SK-N-SH (cell line): ENCODE measurements at regions not wholly inside any gene's neighbourhood (a gene's known extent, or its start where the extent isn't known, plus 50 kb on each side); places are given as distances from the start of the nearest gene placed in this dataset.
A peak's percentile ranks its signal among the peaks of the same experiment; 100 is the strongest.

Experiments used
- CTCF ChIA-PET: fragments of 300-600, 350-600 bp; formaldehyde crosslinking; extraction: SDS; loops from one replicate; lab custom pipeline; 2021; lab: Yijun Ruan, JAX
- POLR2A ChIA-PET: fragments of 350-600 bp; sonication (Branson Sonifier 250); formaldehyde crosslinking; extraction: SDS; loops from one replicate; lab custom pipeline; 2020; ENCODE audit warnings: antibody characterized with exemption, inconsistent platforms; lab: Yijun Ruan, JAX
- DNase-seq: peaks from one replicate; pipeline ENCODE4 v3.0.0; 2012
- H2AFZ ChIP-seq: fragments of 200-600 bp; sonication (generic); 2 replicates; pipeline ENCODE4 v1.8.1; 2016; ENCODE audit warnings: antibody characterized with exemption, mild to moderate bottlenecking, low read depth
- H3F3A ChIP-seq: fragments of 200-600 bp; sonication (generic); replicated peaks from 2 replicates; pipeline ENCODE3; 2016; ENCODE audit warnings: antibody characterized with exemption, mild to moderate bottlenecking; ENCODE audit not compliant: insufficient read depth
- H3K27ac ChIP-seq, 2 experiments: fragments of 200-500 bp in 1 of 2; fragments of 200-600 bp in 1 of 2; sonication (Bioruptor generic) in 1 of 2; sonication (generic), shearing (Covaris generic) in 1 of 2; 2 replicates each; pipeline versions ENCODE4 v1.5.1 to v1.6.1; 2014 to 2016; ENCODE audit warnings: low read depth in 2 of 2, inconsistent platforms in 1 of 2, low read length in 1 of 2, mild to moderate bottlenecking in 1 of 2, mixed read lengths in 1 of 2
- H3K27me3 ChIP-seq: fragments of 200-600 bp; sonication (generic), shearing (Covaris generic); 2 replicates; pipeline ENCODE4 v1.6.1; 2016; ENCODE audit warnings: mixed run types; ENCODE audit not compliant: insufficient read depth
- H3K36me3 ChIP-seq, 2 experiments: fragments of 200-500 bp in 1 of 2; fragments of 200-600 bp in 1 of 2; sonication (Bioruptor generic) in 1 of 2; sonication (generic) in 1 of 2; replicated peaks in 1 of 2; 2 replicates each; pipeline versions ENCODE3 to v1.5.1; 2014 to 2016; ENCODE audit warnings: low read length in 1 of 2, mild to moderate bottlenecking in 1 of 2; ENCODE audit not compliant: insufficient read depth in 2 of 2, control insufficient read depth in 1 of 2
- H3K4me1 ChIP-seq, 2 experiments: fragments of 200-500 bp in 1 of 2; fragments of 200-600 bp in 1 of 2; sonication (Bioruptor generic) in 1 of 2; sonication (generic), shearing (Covaris generic) in 1 of 2; 2 replicates each; pipeline versions ENCODE4 v1.5.1 to v1.6.1; 2014 to 2016; ENCODE audit warnings: low read depth in 1 of 2, low read length in 1 of 2, mixed run types in 1 of 2; ENCODE audit not compliant: insufficient read depth in 2 of 2, control insufficient read depth in 1 of 2
- H3K4me2 ChIP-seq: fragments of 200-600 bp; sonication (generic), shearing (Covaris generic); 2 replicates; pipeline ENCODE4 v1.6.1; 2017; ENCODE audit warnings: mixed run types
- H3K4me3 ChIP-seq, 2 experiments: fragments of 200-500 bp in 1 of 2; fragments of 200-600 bp in 1 of 2; sonication (Bioruptor generic) in 1 of 2; sonication (generic), shearing (Covaris generic) in 1 of 2; 2 replicates each; pipeline versions ENCODE4 v1.5.1 to v1.8.1; 2014 to 2016; ENCODE audit warnings: low read depth in 2 of 2, inconsistent platforms in 1 of 2, low read length in 1 of 2, mild to moderate bottlenecking in 1 of 2, mixed read lengths in 1 of 2, moderate library complexity in 1 of 2
- H3K79me2 ChIP-seq: fragments of 200-600 bp; sonication (generic); 2 replicates; pipeline ENCODE4 v1.8.1; 2017; ENCODE audit warnings: mild to moderate bottlenecking; ENCODE audit not compliant: insufficient read depth
- H3K9ac ChIP-seq: fragments of 200-600 bp; sonication (generic); 2 replicates; pipeline ENCODE4 v1.6.1; 2017; ENCODE audit warnings: mixed run types
- H3K9me2 ChIP-seq: fragments of 200-600 bp; sonication (generic); 2 replicates; pipeline ENCODE4 v1.6.1; 2017; ENCODE audit warnings: mixed run types
- H3K9me3 ChIP-seq: fragments of 200-600 bp; sonication (generic); 2 replicates; pipeline ENCODE4 v1.6.1; 2017; ENCODE audit warnings: mixed run types, mild to moderate bottlenecking, moderate library complexity
- H4K20me1 ChIP-seq: fragments of 200-600 bp; sonication (generic); 2 replicates; pipeline ENCODE4 v1.6.1; 2017; ENCODE audit warnings: mild to moderate bottlenecking, mixed run types; ENCODE audit not compliant: insufficient read depth
- ELF1 ChIP-seq: IDR thresholded peaks from 2 replicates; pipeline ENCODE4 v1.4.0; 2012
- EZH2phosphoT487 ChIP-seq: fragments of 200-600 bp; sonication (generic); IDR thresholded peaks from 2 replicates; pipeline ENCODE4 v1.6.1; 2017; ENCODE audit warnings: low read depth, mixed run types, mild to moderate bottlenecking, antibody characterized with exemption, moderate library complexity, borderline replicate concordance
- FOSL2 ChIP-seq: IDR thresholded peaks from 2 replicates; pipeline ENCODE4 v1.4.0; 2012; ENCODE audit warnings: low read depth, mild to moderate bottlenecking, moderate library complexity, borderline replicate concordance
- FOXJ3 ChIP-seq: sonication (generic); formaldehyde crosslinking; IDR thresholded peaks from 2 replicates; pipeline ENCODE4 v1.5.1; 2020; ENCODE audit warnings: mild to moderate bottlenecking, missing genetic modification reagents
- FOXM1 ChIP-seq: IDR thresholded peaks from 2 replicates; pipeline ENCODE4 v1.4.0; 2012; ENCODE audit warnings: low read depth, mild to moderate bottlenecking
- GABPA ChIP-seq: IDR thresholded peaks from 2 replicates; pipeline ENCODE4 v1.4.0; 2012; ENCODE audit warnings: low read depth, mild to moderate bottlenecking
- IRF3 ChIP-seq: fragments of 150-350 bp; IDR thresholded peaks from 2 replicates; pipeline ENCODE4 v1.6.1; 2016; ENCODE audit warnings: mild to moderate bottlenecking, low read depth, low read length
- MAX ChIP-seq: IDR thresholded peaks from 2 replicates; pipeline ENCODE4 v1.4.0; 2012; ENCODE audit warnings: low read depth
- NFIC ChIP-seq: IDR thresholded peaks from 2 replicates; pipeline ENCODE4 v1.4.0; 2012; ENCODE audit warnings: borderline replicate concordance
- PBX3 ChIP-seq: IDR thresholded peaks from 2 replicates; pipeline ENCODE4; 2012
- POLR2AphosphoS5 ChIP-seq: IDR thresholded peaks from 2 replicates; pipeline ENCODE4 v1.6.1; 2012; ENCODE audit warnings: low read depth, low read length
- RAD21 ChIP-seq: IDR thresholded peaks from 2 replicates; pipeline ENCODE4 v1.6.1; 2012; ENCODE audit warnings: mild to moderate bottlenecking, low read length
- REST ChIP-seq: IDR thresholded peaks from 2 replicates; pipeline ENCODE4 v1.6.1; 2012; ENCODE audit warnings: mild to moderate bottlenecking, low read depth, low read length, moderate library complexity
- SIN3A ChIP-seq: IDR thresholded peaks from 2 replicates; pipeline ENCODE4 v1.6.1; 2012; ENCODE audit warnings: low read depth, mild to moderate bottlenecking, low read length, moderate library complexity, borderline replicate concordance
- SMC3 ChIP-seq: IDR thresholded peaks from 2 replicates; pipeline ENCODE4 v1.6.1; 2012; ENCODE audit warnings: low read depth, low read length, improper control_type of control experiment
- TAF1 ChIP-seq: IDR thresholded peaks from 2 replicates; pipeline ENCODE4 v1.6.1; 2012; ENCODE audit warnings: low read depth, mild to moderate bottlenecking, low read length, moderate library complexity, borderline replicate concordance
- TEAD4 ChIP-seq: IDR thresholded peaks from 2 replicates; pipeline ENCODE4 v1.4.0; 2012; ENCODE audit warnings: mild to moderate bottlenecking, borderline replicate concordance; ENCODE audit not compliant: insufficient read depth
- WGBS: methylation state at CpG from one replicate; pipeline ENCODE4 v1.1.6; 2017; ENCODE audit warnings: low lambda C conversion rate; 5-methylcytosine and 5-hydroxymethylcytosine counted together
- TF ChIP-seq, protein P1 (sequence below): fragments of 150-350 bp; IDR thresholded peaks from 2 replicates; pipeline ENCODE4 v1.6.1; 2017; ENCODE audit warnings: antibody characterized with exemption, low read length, low read depth, borderline replicate concordance
- TF ChIP-seq, protein P2 (sequence below): IDR thresholded peaks from 2 replicates; pipeline ENCODE4 v1.4.0; 2012; ENCODE audit warnings: low read depth, borderline replicate concordance

- DNase-seq = no peak
- H3K4me2 ChIP-seq = 0 out of 2 replicates have a peak overlapping the region, but pooled peaks have one; percentile 19
- no peak for TF ChIP-seq SMC3
- no peak for TF ChIP-seq GABPA
- no peak for TF ChIP-seq RAD21
- no peak for TF ChIP-seq FOSL2
- no peak for TF ChIP-seq REST
- no peak for TF ChIP-seq EZH2phosphoT487
- TF ChIP-seq TEAD4 = no peak
- no peak for TF ChIP-seq ELF1
- no peak for TF ChIP-seq POLR2AphosphoS5
- TF ChIP-seq MAX = no peak
- TF ChIP-seq, protein P1, sequence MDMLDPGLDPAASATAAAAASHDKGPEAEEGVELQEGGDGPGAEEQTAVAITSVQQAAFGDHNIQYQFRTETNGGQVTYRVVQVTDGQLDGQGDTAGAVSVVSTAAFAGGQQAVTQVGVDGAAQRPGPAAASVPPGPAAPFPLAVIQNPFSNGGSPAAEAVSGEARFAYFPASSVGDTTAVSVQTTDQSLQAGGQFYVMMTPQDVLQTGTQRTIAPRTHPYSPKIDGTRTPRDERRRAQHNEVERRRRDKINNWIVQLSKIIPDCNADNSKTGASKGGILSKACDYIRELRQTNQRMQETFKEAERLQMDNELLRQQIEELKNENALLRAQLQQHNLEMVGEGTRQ = no peak
- no peak for TF ChIP-seq TAF1
- TF ChIP-seq, protein P2, sequence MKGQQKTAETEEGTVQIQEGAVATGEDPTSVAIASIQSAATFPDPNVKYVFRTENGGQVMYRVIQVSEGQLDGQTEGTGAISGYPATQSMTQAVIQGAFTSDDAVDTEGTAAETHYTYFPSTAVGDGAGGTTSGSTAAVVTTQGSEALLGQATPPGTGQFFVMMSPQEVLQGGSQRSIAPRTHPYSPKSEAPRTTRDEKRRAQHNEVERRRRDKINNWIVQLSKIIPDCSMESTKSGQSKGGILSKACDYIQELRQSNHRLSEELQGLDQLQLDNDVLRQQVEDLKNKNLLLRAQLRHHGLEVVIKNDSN = no peak
- no peak for TF ChIP-seq IRF3
- TF ChIP-seq NFIC = no peak
- TF ChIP-seq FOXJ3 (CRISPR knock-in tag) = no peak
- no peak for TF ChIP-seq SIN3A
- no peak for TF ChIP-seq FOXM1
- TF ChIP-seq PBX3 = no peak
- no peaks in the 10 kb centered on the region for H3K79me2 ChIP-seq
- POLR2A ChIA-PET = no interaction called here
- 42% methylated on average over 5 of the region's 5 CpGs for WGBS
- H3F3A ChIP-seq = no peaks in the 10 kb centered on the region
- no peak overlapping the region for H3K4me3 ChIP-seq
- H3K9me3 ChIP-seq = no peaks in the 10 kb centered on the region
- no peaks in the 10 kb centered on the region for H3K36me3 ChIP-seq
- CTCF ChIA-PET = no interaction called here
- H3K4me1 ChIP-seq = no peaks in the 10 kb centered on the region; a peak in 1 of 4 replicates
- no peaks in the 10 kb centered on the region for H3K9me2 ChIP-seq
- H3K27ac ChIP-seq = no peak overlapping the region
- H3K9ac ChIP-seq = no peak overlapping the region
- no peaks in the 10 kb centered on the region for H4K20me1 ChIP-seq
- H2AFZ ChIP-seq = peak overlapping the region; percentile 44; the same call in 1 of the 2 replicates
- H3K27me3 ChIP-seq = no peaks in the 10 kb centered on the region
Observed at GRCh38 chr14:85273099-85273677, 256.8 kb upstream of the FLRT2 start.
